CD4-positive, CD25-positive, alpha-beta regulatory T cell (primary cell): ENCODE measurements at regions not wholly inside any gene's neighbourhood (a gene's known extent, or its start where the extent isn't known, plus 50 kb on each side); places are given as distances from the start of the nearest gene placed in this dataset.

ENCODE experiments used
- ATAC-seq, 2 donors: fragments of 150-1000 bp; cut with Tn5 transposase; one replicate each; pipeline ENCODE4 v1.10.0; 2021; ENCODE audit warnings: low read depth in 2 of 2, moderate number of reproducible peaks in 2 of 2, moderate library complexity in 1 of 2
- DNase-seq, 3 donors: peaks; one replicate each; pipeline versions ENCODE4 v3.0.0 to v3.0.0-alpha.2; 2012 to 2022; ENCODE audit warnings: mixed read lengths in 1 of 3
- H3K27ac ChIP-seq: one replicate; pipeline ENCODE4 v1.7.0; 2013; ENCODE audit warnings: mild to moderate bottlenecking, low read length; ENCODE audit not compliant: insufficient read depth, poor library complexity, severe bottlenecking
- H3K27me3 ChIP-seq: one replicate; pipeline ENCODE4 v1.7.0; 2013; ENCODE audit warnings: low read length; ENCODE audit not compliant: control insufficient read depth, insufficient read depth
- H3K36me3 ChIP-seq: one replicate; pipeline ENCODE4 v1.7.0; 2013; ENCODE audit warnings: mild to moderate bottlenecking, low read length, moderate library complexity; ENCODE audit not compliant: control insufficient read depth, insufficient read depth
- H3K4me1 ChIP-seq: 2 replicates; pipeline ENCODE4 v1.7.0; 2013; ENCODE audit warnings: mild to moderate bottlenecking, low read length; ENCODE audit not compliant: insufficient read depth, control insufficient read depth, poor library complexity, severe bottlenecking
- H3K4me3 ChIP-seq: one replicate; pipeline ENCODE4 v1.7.0; 2013; ENCODE audit warnings: low read depth, mild to moderate bottlenecking, low read length, moderate library complexity
- H3K9me3 ChIP-seq, 2 experiments: 1 replicate in 1 of 2; 2 replicates in 1 of 2; pipeline ENCODE4 v1.7.0; 2013; ENCODE audit warnings: low read length in 2 of 2, mild to moderate bottlenecking in 1 of 2, moderate library complexity in 1 of 2; ENCODE audit not compliant: control insufficient read depth in 2 of 2
- H3K27ac Mint-ChIP-seq, 3 donors: one replicate each; pipeline ENCODE4 v1.8.0; 2020 to 2022; ENCODE audit warnings: mild to moderate bottlenecking in 3 of 3, mixed read lengths in 3 of 3, moderate library complexity in 2 of 3
- H3K27me3 Mint-ChIP-seq: one replicate; pipeline ENCODE4 v1.8.0; 2022; ENCODE audit warnings: mild to moderate bottlenecking, mixed read lengths
- H3K36me3 Mint-ChIP-seq: one replicate; pipeline ENCODE4 v1.8.0; 2020; ENCODE audit warnings: mixed read lengths
- H3K4me1 Mint-ChIP-seq, 4 donors: one replicate each; pipeline ENCODE4 v1.8.0; 2020 to 2022; ENCODE audit warnings: mixed read lengths in 4 of 4, mild to moderate bottlenecking in 1 of 4
- H3K4me3 Mint-ChIP-seq, 4 donors: one replicate each; pipeline ENCODE4 v1.8.0; 2020 to 2022; ENCODE audit warnings: mild to moderate bottlenecking in 4 of 4, mixed read lengths in 4 of 4, moderate library complexity in 3 of 4
- H3K9me3 Mint-ChIP-seq, 7 donors: one replicate each; pipeline ENCODE4 v1.8.0; 2020 to 2022; ENCODE audit warnings: mixed read lengths in 7 of 7, mild to moderate bottlenecking in 3 of 7, moderate library complexity in 2 of 7

DNA sequence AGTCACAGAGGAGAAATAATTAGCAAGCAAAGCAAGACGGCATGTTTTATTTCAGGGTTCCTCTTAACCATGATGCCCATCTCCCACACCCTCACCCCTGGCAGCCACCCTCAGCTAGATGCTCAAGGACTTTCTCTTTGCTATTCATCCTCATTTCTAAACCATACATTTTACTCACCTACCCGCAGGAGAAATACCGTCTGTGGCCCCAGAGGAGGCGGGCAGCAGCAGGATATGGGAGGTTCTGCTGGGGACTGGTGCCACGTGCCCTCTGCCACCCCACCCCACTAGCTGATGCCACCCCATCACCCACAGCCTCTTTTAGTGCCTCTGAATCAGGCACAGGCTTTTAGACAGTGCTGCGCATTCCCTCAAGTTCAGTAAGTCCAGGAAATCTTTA lies 168.7 kb upstream of the ITGB1 start:
- Histone ChIP-seq H3K27ac (peak overlapping the region; percentile 89), H3K4me3 (no peak overlapping the region)
- peak overlapping the region; percentile 96 to 99 (median 99) for H3K27ac Mint-ChIP-seq

DNA sequence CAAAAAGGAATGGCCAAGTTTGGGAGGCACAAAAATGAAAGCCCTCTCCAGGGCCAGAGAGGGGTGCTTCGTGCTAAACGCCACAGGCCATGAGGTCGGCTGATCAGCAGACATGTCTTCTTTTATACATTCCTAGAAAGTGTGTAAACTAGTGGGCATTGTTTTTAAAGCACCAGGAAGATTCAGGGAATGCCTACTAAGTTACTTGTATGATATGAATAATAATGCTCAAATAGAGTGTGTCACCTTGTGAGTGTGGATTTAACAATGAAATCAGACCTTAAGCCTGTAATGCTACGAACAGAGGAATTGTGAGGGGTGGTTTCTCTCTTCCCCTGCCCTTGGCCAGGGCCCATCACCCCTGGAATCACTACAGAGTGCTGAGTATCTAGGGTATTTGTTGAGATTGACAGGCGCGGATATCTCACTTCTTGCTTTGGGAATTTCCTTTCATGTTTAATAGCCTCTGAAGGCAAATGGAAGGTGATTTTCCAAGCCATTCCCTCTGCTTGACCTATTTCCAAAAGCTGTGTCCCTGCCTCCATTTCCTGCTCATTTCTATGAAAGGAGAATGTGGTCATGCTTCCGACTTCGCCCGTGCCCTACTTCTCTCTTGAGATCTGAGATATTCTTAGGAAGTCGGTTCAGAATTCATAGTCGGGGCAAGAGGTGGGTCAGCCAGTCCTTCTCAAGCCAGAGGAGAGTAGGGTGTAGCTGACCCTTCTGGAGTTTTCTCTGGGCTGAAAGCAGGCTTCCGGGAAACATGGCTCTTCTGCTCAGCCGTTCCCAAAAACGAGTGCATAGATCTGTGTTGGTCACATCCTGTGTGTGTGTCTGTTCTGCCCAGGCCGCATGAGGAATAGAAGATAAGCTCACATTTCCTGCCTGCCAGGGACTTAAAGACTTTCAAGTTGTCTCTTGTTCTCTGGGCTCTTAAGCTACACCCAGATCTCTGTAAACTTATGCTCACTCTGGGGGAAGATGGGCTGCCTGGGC lies 167.8 kb upstream of the ITGB1 start:
- H3K4me1 ChIP-seq: peaks cover 96% of the 10 kb centered on the region
- H3K27ac ChIP-seq: peak overlapping the region; percentile 89
- H3K27me3 ChIP-seq: no peaks in the 10 kb centered on the region
- peaks cover 24 to 95% (median 74%) of the 10 kb centered on the region in 4 donors for H3K4me1 Mint-ChIP-seq
- H3K27ac Mint-ChIP-seq: peak overlapping the region; percentile 96 to 99 (median 99)
- ATAC-seq: peak; percentile 83
- no peaks in the 10 kb centered on the region for H3K9me3 ChIP-seq
- DNase-seq: peak; percentile 32 to 92 (median 60)
- H3K36me3 ChIP-seq: no peaks in the 10 kb centered on the region
- H3K4me3 ChIP-seq: peak overlapping the region; percentile 48
- no peaks in the 10 kb centered on the region for H3K36me3 Mint-ChIP-seq
- peaks cover 0 to 3% (median 0%) of the 10 kb centered on the region in 7 donors for H3K9me3 Mint-ChIP-seq
- H3K4me3 Mint-ChIP-seq: peak overlapping the region; percentile 35 to 72 (median 57)
- H3K27me3 Mint-ChIP-seq: no peaks in the 10 kb centered on the region

More for the DNA sequence above, 168.7 kb upstream of the ITGB1 start:
- Mint-ChIP-seq H3K9me3 (peaks cover 0 to 2% (median 0%) of the 10 kb centered on the region in 7 donors), H3K4me1 (peaks cover 24 to 92% (median 68%) of the 10 kb centered on the region in 4 donors), H3K27me3 (no peaks in the 10 kb centered on the region), H3K36me3 (no peaks in the 10 kb centered on the region), H3K4me3 (peak overlapping the region; percentile 54 to 82 (median 66))
- peak; percentile 59 to 68 for ATAC-seq
- H3K4me1 ChIP-seq: peaks cover 94% of the 10 kb centered on the region
- no peaks in the 10 kb centered on the region for H3K36me3 ChIP-seq
- H3K27me3 ChIP-seq: no peaks in the 10 kb centered on the region
- DNase-seq: peak in 1 of 3 donors; percentile 81
- no peaks in the 10 kb centered on the region for H3K9me3 ChIP-seq

DNA sequence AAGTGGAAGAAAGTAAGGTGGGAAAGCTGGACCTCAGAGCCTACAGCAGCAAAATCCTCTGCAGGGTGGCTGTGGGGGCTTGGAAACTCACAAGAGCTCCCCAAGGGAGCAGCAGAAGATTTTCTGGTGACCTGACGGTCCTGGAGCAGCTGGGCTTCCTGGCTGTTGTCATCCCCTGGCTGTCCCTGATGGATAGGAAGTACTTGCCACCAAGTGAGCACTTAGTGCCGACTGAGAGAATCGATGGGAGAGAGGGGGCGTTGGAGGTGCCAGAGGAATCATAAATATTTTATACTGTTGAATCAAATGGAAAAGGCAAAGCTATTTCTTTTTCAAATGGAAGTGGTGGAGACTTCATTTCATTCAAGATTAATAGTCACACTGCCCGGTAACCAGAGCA lies 167.1 kb upstream of the ITGB1 start:
- H3K4me1 ChIP-seq: peaks cover 96% of the 10 kb centered on the region
- H3K36me3 Mint-ChIP-seq: no peaks in the 10 kb centered on the region
- peaks cover 24 to 96% (median 77%) of the 10 kb centered on the region in 4 donors for H3K4me1 Mint-ChIP-seq
- peak overlapping the region; percentile 89 for H3K27ac ChIP-seq
- no peak overlapping the region for H3K4me3 ChIP-seq
- H3K36me3 ChIP-seq: no peaks in the 10 kb centered on the region
- no peaks in the 10 kb centered on the region for H3K27me3 ChIP-seq
- H3K9me3 ChIP-seq: no peaks in the 10 kb centered on the region
- H3K9me3 Mint-ChIP-seq: peaks cover 0 to 4% (median 0%) of the 10 kb centered on the region in 7 donors
- DNase-seq (no peak), ATAC-seq (no peak)
- H3K27me3 Mint-ChIP-seq: no peaks in the 10 kb centered on the region
- peak overlapping the region; percentile 35 to 72 (median 57) for H3K4me3 Mint-ChIP-seq
- peak overlapping the region; percentile 96 to 99 (median 99) for H3K27ac Mint-ChIP-seq

DNA sequence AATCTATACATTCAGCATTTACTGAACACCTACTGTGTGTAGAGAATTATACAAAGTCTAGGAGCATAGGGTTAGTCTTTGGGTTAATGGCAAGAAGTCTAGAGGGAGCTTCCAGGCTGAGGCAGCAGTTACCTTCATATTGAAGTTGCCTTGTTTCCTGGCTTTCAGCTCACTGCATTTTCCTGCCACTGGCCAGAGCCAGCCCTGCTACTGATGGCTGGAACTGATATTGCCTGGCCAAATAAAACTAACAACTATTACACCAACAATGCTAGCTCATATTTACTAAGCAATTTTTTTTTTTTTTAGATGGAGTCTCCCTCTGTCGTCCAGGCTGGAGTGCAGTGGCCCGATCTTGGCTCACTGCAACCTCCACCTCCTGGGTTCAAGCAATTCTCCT lies 165.7 kb upstream of the ITGB1 start:
- peaks cover 96% of the 10 kb centered on the region for H3K4me1 ChIP-seq
- no peaks in the 10 kb centered on the region for H3K36me3 Mint-ChIP-seq

DNA sequence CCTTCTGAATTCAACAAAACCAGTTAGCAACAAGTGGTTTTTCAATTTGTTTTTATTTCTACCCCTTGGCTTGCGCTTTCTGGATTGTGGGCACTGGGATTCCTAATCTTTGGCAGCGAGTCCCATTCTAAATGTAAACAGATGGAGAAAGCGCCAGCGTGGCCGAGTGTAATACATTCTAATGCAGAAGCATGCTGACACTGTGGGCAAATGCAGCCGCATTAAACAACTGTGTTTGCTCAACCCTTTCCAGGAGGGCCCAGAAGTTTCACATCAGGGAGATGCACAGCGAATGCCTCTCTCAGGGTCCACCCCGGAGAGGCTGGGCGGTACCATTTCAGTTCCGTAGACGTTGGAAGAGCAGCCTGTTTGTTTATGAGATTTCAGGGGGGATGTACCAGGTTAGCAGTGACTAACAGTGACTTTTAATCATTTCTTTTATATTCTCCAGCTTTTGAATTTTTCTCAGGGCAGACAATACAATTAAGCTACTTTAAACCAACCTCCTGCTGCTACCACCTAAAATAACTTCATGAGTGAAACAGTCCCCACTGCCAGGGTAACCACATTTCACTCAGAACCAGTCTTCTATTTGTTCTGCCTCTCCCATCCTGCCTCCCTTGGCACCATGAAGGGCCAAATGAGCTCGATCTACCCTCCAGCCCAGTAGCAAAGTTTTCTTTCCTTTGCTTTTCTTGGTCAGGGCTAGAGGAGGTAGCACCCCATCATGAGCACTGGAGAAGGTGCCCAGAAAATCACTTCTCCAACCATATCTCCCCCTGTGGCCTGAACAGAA lies 164.2 kb upstream of the ITGB1 start:
- H3K4me1 Mint-ChIP-seq: peaks cover 39 to 100% (median 89%) of the 10 kb centered on the region in 4 donors
- H3K27me3 Mint-ChIP-seq: no peaks in the 10 kb centered on the region
- H3K4me3 Mint-ChIP-seq: peak overlapping the region in 3 of 4 donors; percentile 39 to 76 (median 49)
- no peaks in the 10 kb centered on the region for H3K9me3 ChIP-seq
- H3K4me1 ChIP-seq: peaks cover 100% of the 10 kb centered on the region
- H3K4me3 ChIP-seq: peak overlapping the region; percentile 13
- H3K27ac ChIP-seq: peak overlapping the region; percentile 90
- peaks cover 0 to 4% (median 0%) of the 10 kb centered on the region in 7 donors for H3K9me3 Mint-ChIP-seq
- no peaks in the 10 kb centered on the region for H3K27me3 ChIP-seq
- ATAC-seq (no peak), DNase-seq (peak in 1 of 3 donors; percentile 42)
- H3K27ac Mint-ChIP-seq: peak overlapping the region; percentile 77 to 96 (median 84)
- H3K36me3 ChIP-seq: no peaks in the 10 kb centered on the region
- no peaks in the 10 kb centered on the region for H3K36me3 Mint-ChIP-seq

More for the DNA sequence above, 165.7 kb upstream of the ITGB1 start:
- peaks cover 33 to 96% (median 82%) of the 10 kb centered on the region in 4 donors for H3K4me1 Mint-ChIP-seq
- no peaks in the 10 kb centered on the region for H3K9me3 ChIP-seq
- no peaks in the 10 kb centered on the region for H3K27me3 ChIP-seq
- peak overlapping the region; percentile 14 for H3K4me3 ChIP-seq
- H3K4me3 Mint-ChIP-seq: peak overlapping the region in 2 of 4 donors; percentile 9 to 39
- peak overlapping the region; percentile 77 to 96 (median 84) for H3K27ac Mint-ChIP-seq
- ATAC-seq: no peak
- peak overlapping the region; percentile 90 for H3K27ac ChIP-seq
- no peaks in the 10 kb centered on the region for H3K27me3 Mint-ChIP-seq
- DNase-seq: no peak
- no peaks in the 10 kb centered on the region for H3K36me3 ChIP-seq
- H3K9me3 Mint-ChIP-seq: peaks cover 0 to 4% (median 0%) of the 10 kb centered on the region in 7 donors

DNA sequence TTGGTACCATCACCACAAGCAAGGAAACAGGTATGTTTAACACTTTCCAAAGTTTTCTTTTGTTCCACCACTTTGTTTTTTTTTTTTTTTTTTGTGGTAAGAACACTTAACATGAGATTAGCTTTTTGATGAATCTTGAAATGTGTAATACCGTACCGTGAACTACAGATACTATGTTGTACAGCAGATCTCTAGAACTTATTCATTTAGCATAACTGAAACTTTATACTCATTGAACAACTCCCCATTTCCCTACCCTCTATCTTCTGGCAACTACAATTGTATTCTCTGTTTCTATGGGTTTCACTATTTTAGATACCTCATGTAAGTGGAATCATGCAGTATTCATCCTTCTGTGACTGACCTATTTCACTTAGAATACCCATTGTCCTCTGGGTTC lies 162.7 kb upstream of the ITGB1 start:
- Mint-ChIP-seq H3K27me3 (no peaks in the 10 kb centered on the region), H3K4me1 (peaks cover 33 to 99% (median 87%) of the 10 kb centered on the region in 4 donors), H3K4me3 (peak overlapping the region; percentile 9 to 51 (median 24)), H3K36me3 (no peaks in the 10 kb centered on the region), H3K27ac (peak overlapping the region; percentile 75 to 96 (median 95)), H3K9me3 (peaks cover 0 to 2% (median 0%) of the 10 kb centered on the region in 7 donors)
- H3K36me3 ChIP-seq: no peaks in the 10 kb centered on the region
- DNase-seq (peak in 1 of 3 donors; percentile 51), ATAC-seq (no peak)
- no peaks in the 10 kb centered on the region for H3K9me3 ChIP-seq
- peak overlapping the region; percentile 2 for H3K4me3 ChIP-seq
- no peaks in the 10 kb centered on the region for H3K27me3 ChIP-seq
- peak overlapping the region; percentile 90 for H3K27ac ChIP-seq
- peaks cover 100% of the 10 kb centered on the region for H3K4me1 ChIP-seq

DNA sequence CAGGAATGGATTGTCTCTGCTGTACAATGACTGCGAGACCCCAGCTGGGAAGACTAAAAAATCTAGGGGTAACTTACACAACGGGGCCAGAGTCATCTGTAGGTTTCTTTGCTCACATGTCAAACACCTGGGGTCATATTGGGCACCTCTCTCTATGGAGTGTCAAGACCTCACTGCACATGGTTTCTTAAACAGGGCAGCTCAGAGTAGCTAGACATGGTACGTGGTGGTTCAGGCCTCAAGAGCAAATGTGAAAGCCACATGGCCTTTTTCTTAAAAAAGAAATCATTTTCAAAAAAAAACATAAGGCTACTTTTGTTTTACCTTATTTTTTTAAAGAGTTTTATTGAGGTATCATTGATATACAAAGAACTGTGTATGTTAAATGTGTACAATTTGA lies 162.2 kb upstream of the ITGB1 start:
- Mint-ChIP-seq H3K4me1 (peaks cover 33 to 99% (median 86%) of the 10 kb centered on the region in 4 donors), H3K27me3 (no peaks in the 10 kb centered on the region), H3K27ac (peak overlapping the region; percentile 83 to 96 (median 95)), H3K4me3 (peak overlapping the region in 3 of 4 donors; percentile 48 to 56 (median 55)), H3K36me3 (no peaks in the 10 kb centered on the region), H3K9me3 (peaks cover 0 to 2% (median 0%) of the 10 kb centered on the region in 7 donors)
- H3K36me3 ChIP-seq: no peaks in the 10 kb centered on the region
- peaks cover 100% of the 10 kb centered on the region for H3K4me1 ChIP-seq
- peak overlapping the region; percentile 90 for H3K27ac ChIP-seq
- DNase-seq (peak in 1 of 3 donors; percentile 43), ATAC-seq (no peak)
- H3K9me3 ChIP-seq: no peaks in the 10 kb centered on the region
- peak overlapping the region; percentile 22 for H3K4me3 ChIP-seq
- no peaks in the 10 kb centered on the region for H3K27me3 ChIP-seq
